Effector memory CD8-positive, alpha-beta T cell (primary cell): ENCODE measurements at regions not wholly inside any gene's neighbourhood (a gene's known extent, or its start where the extent isn't known, plus 50 kb on each side); places are given as distances from the start of the nearest gene placed in this dataset.
"Not testable (repeated sequence)": the region's sequence is repeated elsewhere in the genome, so short reads cannot be mapped to it uniquely, and the experiment has no call there.

Source experiments
- ATAC-seq: fragments of 150-1000 bp; cut with Tn5 transposase; replicated peaks from 2 replicates; pipeline ENCODE4 v1.10.0; 2021; ENCODE audit warnings: mild to moderate bottlenecking, moderate library complexity
- DNase-seq, 3 experiments: peaks; one replicate each; pipeline ENCODE4 v3.0.0; 2021
- H3K27ac Mint-ChIP-seq, 2 donors: one replicate each; pipeline ENCODE4 v1.8.0; 2022; ENCODE audit warnings: mild to moderate bottlenecking in 2 of 2, mixed read lengths in 2 of 2, moderate library complexity in 2 of 2
- H3K27me3 Mint-ChIP-seq, 2 donors: one replicate each; pipeline ENCODE4 v1.8.0; 2022; ENCODE audit warnings: mixed read lengths in 2 of 2
- H3K36me3 Mint-ChIP-seq: one replicate; pipeline ENCODE4 v1.8.0; 2022; ENCODE audit warnings: mild to moderate bottlenecking, moderate library complexity, mixed read lengths; ENCODE audit not compliant: insufficient read depth
- H3K4me1 Mint-ChIP-seq, 2 donors: one replicate each; pipeline ENCODE4 v1.8.0; 2022; ENCODE audit warnings: low read depth in 2 of 2, mixed read lengths in 2 of 2
- H3K4me3 Mint-ChIP-seq, 2 donors: one replicate each; pipeline ENCODE4 v1.8.0; 2022; ENCODE audit warnings: mild to moderate bottlenecking in 2 of 2, mixed read lengths in 2 of 2, moderate library complexity in 2 of 2
- H3K9me3 Mint-ChIP-seq, 2 donors: one replicate each; pipeline ENCODE4 v1.8.0; 2022; ENCODE audit warnings: mixed read lengths in 2 of 2

DNA sequence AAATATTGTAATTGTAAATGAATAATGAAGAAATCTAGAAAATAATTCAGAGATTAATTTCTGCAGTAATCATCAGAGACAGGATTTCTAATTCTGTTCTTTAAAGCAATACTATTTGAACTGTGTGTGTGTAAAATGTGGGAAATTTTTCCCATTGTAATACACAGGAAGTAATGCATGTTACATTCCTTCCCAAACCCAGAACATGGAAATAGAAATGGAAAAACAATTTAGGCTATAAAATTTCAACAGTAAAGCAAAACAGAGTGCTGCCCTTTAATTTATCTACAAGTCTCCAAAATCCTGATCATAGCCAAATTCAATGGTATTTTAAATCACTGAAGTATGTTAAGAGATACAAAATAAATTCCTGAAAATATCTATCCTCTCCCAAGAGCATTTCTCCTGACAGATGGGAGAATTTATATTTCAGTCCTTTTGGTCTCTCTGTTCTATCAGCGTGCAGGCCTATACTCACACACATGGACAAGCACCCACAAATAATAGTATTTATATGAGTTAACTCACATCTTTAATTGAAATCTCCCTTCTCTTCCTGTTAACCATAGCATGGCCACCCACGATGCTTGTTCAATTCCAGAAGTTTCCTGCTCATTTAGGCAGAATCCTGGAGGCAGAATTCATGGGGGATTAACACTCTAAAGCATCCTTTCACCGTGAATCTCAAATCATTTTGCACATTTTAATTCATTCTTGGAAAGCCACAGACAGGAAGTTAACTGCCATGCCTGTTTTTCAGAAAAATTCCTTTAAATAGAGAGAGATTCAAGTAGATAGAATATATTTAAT is 1465.4 kb upstream of the FLRT2 start:
- H3K27ac Mint-ChIP-seq, result no peak overlapping the region

GRCh38 chr14:84065811-84066210 is 1464.1 kb upstream of the FLRT2 start:
- no peaks in the 10 kb centered on the region for H3K27me3 Mint-ChIP-seq
- no peak overlapping the region for H3K27ac Mint-ChIP-seq
- DNase-seq, result no peak

More for the DNA sequence above, 1465.4 kb upstream of the FLRT2 start:
- ATAC-seq (no peak), DNase-seq (no peak)
- Mint-ChIP-seq H3K27me3 (no peaks in the 10 kb centered on the region), H3K36me3 (no peaks in the 10 kb centered on the region), H3K4me3 (no peak overlapping the region), H3K4me1 (no peaks in the 10 kb centered on the region), H3K9me3 (peaks cover 5 to 6% of the 10 kb centered on the region in 2 donors)

DNA sequence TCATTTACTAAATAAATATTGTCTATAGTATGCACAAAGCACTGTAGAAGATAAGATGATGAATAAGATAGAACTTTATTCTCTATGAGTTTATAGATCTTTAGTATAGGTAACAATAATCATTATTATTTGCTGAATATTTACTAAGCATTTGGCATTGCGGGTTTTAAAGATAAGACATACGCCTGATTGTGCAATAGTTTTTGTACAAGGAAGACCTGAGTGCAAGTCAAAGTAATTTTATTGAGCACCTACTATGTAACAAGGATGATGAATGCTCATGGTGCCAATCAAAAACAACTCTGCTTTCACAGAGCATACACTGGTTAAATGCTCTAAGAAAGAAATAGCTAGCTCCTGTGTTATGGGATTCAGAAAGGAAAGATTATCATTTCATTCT is 1461.7 kb upstream of the FLRT2 start:
- no peak for ATAC-seq
- Mint-ChIP-seq H3K9me3 (peaks cover 0 to 5% of the 10 kb centered on the region in 2 donors), H3K36me3 (no peaks in the 10 kb centered on the region), H3K27ac (no peak overlapping the region), H3K4me3 (no peak overlapping the region), H3K27me3 (no peaks in the 10 kb centered on the region), H3K4me1 (no peaks in the 10 kb centered on the region)
- DNase-seq, result no peak

More at GRCh38 chr14:84065811-84066210, 1464.1 kb upstream of the FLRT2 start:
- ATAC-seq, result no peak
- Mint-ChIP-seq H3K9me3 (peaks cover 5 to 6% of the 10 kb centered on the region in 2 donors), H3K4me1 (no peaks in the 10 kb centered on the region), H3K36me3 (no peaks in the 10 kb centered on the region), H3K4me3 (no peak overlapping the region)

DNA sequence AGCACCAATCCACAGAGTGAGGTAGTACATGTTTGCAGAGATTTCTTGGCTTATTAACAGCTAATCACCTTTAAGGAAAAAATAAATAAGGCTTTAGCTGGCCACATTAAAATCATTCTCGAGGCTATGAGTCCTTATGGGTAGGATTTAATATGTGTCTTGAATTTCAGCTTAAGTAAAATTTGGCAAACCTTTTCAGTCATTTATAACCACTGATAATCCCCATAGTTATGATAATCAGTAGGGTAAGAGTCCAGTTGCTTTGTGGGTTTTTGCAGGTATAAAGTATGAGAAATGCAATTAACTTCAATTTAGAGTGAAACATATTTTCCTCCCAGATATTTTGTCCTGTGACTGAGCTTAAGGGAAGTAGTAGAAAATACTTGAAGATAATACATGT is 1458.9 kb upstream of the FLRT2 start:
- Mint-ChIP-seq H3K36me3 (no peaks in the 10 kb centered on the region), H3K27me3 (no peaks in the 10 kb centered on the region), H3K4me1 (no peaks in the 10 kb centered on the region), H3K9me3 (peaks cover 6 to 8% of the 10 kb centered on the region in 2 donors), H3K4me3 (no peak overlapping the region), H3K27ac (no peak overlapping the region)
- ATAC-seq (no peak), DNase-seq (no peak)

DNA sequence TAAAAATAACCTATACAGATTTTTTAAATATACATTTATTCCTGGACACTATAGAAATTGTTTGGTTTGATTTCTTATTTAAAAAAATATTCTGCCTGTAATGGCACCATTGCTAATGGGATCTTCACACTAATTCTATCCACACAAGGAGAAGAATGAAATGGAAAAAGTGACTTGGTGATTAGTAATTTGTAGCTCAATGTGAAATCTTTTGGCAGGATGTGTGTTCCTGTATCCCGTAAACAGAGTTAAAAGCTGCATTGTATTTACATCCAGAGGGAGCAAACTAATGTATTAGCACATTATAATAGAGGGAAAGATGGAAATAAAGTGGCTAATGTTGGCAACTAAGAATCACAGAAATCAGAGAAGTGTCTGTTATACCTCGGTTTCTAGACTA is 1455.3 kb upstream of the FLRT2 start:
- Mint-ChIP-seq H3K27me3 (no peaks in the 10 kb centered on the region), H3K36me3 (no peaks in the 10 kb centered on the region), H3K9me3 (peaks cover 4 to 8% of the 10 kb centered on the region in 2 donors), H3K27ac (no peak overlapping the region), H3K4me1 (no peaks in the 10 kb centered on the region), H3K4me3 (no peak overlapping the region)
- DNase-seq (no peak), ATAC-seq (no peak)

DNA sequence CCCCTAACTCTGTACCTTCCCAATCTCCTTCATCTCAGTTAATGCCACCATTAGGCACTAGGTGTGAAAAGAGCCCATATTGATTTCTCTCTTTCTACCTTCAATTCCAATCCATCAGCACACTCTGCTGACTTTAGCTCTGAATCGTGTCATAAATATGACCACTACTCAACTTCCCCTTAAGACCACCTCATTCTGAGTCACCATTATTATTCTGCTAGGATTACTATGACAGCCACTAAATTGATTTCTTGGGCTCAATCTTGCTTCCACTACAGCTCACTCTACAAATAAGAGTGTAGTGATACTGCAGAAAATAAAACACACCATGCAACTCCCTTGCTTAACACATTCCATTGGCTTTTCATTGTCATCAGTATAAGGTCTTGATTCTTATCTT is 1449.0 kb upstream of the FLRT2 start:
- H3K4me3 Mint-ChIP-seq, result no peak overlapping the region
- H3K27ac Mint-ChIP-seq, result no peak overlapping the region
- peaks cover 11 to 22% of the 10 kb centered on the region in 2 donors for H3K9me3 Mint-ChIP-seq
- no peaks in the 10 kb centered on the region for H3K4me1 Mint-ChIP-seq
- no peak for DNase-seq
- H3K36me3 Mint-ChIP-seq, result no peaks in the 10 kb centered on the region
- H3K27me3 Mint-ChIP-seq, result no peaks in the 10 kb centered on the region
- no peak for ATAC-seq

DNA sequence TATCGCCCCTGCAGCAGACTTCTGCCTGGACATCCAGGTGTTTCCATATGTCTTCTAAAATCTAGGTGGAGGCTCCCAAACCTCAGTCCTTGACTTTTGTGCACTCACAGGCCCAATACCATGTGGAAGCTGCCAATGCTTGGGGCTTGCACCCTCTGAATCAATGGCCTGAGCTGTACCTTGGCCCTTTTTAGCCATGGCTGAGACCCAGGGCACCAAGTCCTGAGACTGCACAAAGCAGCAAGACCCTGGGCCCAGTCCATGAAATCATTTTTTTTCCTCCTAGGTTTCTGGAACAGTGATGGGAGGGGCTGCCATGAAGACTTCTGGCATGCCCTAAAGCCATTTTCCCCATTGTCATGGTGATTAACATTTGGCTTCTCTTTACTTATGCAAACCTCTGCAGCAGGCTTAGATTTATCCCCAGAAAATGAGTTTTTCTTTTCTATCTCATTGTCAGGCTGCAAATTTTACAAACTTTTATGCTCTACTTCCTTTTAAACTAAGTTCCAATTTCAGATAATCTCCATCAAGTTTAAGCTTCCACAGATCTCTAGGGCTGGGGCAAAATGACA is 1445.8 kb upstream of the FLRT2 start:
- H3K4me1 Mint-ChIP-seq, result no peaks in the 10 kb centered on the region
- no peaks in the 10 kb centered on the region for H3K27me3 Mint-ChIP-seq
- H3K4me3 Mint-ChIP-seq, result no peak overlapping the region
- DNase-seq, result no peak
- no peak overlapping the region for H3K27ac Mint-ChIP-seq
- no peak for ATAC-seq
- no peaks in the 10 kb centered on the region for H3K36me3 Mint-ChIP-seq
- H3K9me3 Mint-ChIP-seq, result peaks cover 15 to 29% of the 10 kb centered on the region in 2 donors

GRCh38 chr14:84085493-84085892 is 1444.5 kb upstream of the FLRT2 start:
- H3K9me3 Mint-ChIP-seq, result peaks cover 15 to 29% of the 10 kb centered on the region in 2 donors
- H3K4me1 Mint-ChIP-seq, result no peaks in the 10 kb centered on the region
- H3K4me3 Mint-ChIP-seq, result no peak overlapping the region
- DNase-seq (no peak), ATAC-seq (no peak)
- H3K27me3 Mint-ChIP-seq, result no peaks in the 10 kb centered on the region
- no peaks in the 10 kb centered on the region for H3K36me3 Mint-ChIP-seq
- no peak overlapping the region for H3K27ac Mint-ChIP-seq

GRCh38 chr14:84086714-84087113 is 1443.2 kb upstream of the FLRT2 start:
- no peak for ATAC-seq
- no peaks in the 10 kb centered on the region for H3K36me3 Mint-ChIP-seq

GRCh38 chr14:84087986-84088531 is 1441.9 kb upstream of the FLRT2 start:
- Mint-ChIP-seq H3K27ac (no peak overlapping the region), H3K27me3 (no peaks in the 10 kb centered on the region), H3K36me3 (no peaks in the 10 kb centered on the region), H3K4me1 (no peaks in the 10 kb centered on the region), H3K9me3 (peaks cover 12 to 18% of the 10 kb centered on the region in 2 donors), H3K4me3 (no peak overlapping the region)
- ATAC-seq (no peak), DNase-seq (no peak)

More at GRCh38 chr14:84086714-84087113, 1443.2 kb upstream of the FLRT2 start:
- no peak overlapping the region for H3K4me3 Mint-ChIP-seq
- H3K27ac Mint-ChIP-seq, result no peak overlapping the region
- DNase-seq, result no peak
- peaks cover 13 to 18% of the 10 kb centered on the region in 2 donors for H3K9me3 Mint-ChIP-seq
- no peaks in the 10 kb centered on the region for H3K27me3 Mint-ChIP-seq
- no peaks in the 10 kb centered on the region for H3K4me1 Mint-ChIP-seq

DNA sequence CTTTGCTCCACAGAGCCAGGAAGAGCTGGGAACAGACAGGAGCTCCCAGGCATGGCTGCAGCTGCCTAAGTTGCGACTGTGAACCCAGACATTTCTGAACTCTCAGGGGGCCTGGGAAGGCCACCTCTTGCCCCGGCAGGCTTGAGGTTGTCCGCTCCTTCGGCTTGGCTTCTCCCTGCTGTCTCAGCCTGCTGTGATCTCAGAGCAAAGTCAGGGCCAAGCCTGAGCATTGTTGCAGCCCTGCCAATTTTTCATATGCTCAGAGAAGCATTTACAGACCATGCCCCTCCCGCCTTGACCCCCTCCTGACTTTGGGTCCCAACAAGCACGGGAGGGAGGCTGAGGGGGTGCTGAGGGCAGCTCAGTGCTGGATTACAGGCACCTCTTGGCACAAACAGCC is 1439.1 kb upstream of the FLRT2 start:
- no peak overlapping the region for H3K27ac Mint-ChIP-seq
- no peaks in the 10 kb centered on the region for H3K4me1 Mint-ChIP-seq
- DNase-seq, result no peak
- no peaks in the 10 kb centered on the region for H3K27me3 Mint-ChIP-seq
- no peak for ATAC-seq
- H3K9me3 Mint-ChIP-seq, result peaks cover 10 to 17% of the 10 kb centered on the region in 2 donors
- no peak overlapping the region for H3K4me3 Mint-ChIP-seq
- H3K36me3 Mint-ChIP-seq, result no peaks in the 10 kb centered on the region

DNA sequence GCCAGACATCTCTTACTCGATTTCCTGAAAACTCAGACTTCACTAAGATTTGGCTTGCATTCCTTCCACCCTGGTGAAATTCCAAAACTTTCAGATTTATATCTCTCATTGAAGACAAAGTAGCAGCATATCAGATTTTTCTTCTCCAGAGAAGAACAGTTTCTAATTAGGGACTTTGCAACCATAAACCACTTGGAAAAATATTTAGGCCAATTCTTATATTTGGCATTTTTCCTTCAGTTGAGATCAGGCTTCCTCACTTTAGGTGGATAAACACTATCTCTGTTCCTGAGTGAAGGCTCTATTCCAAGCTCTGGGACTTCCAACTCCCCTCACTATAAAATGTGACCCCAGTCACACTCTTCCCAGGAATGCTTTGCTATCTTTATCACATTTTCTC is 1434.3 kb upstream of the FLRT2 start:
- Mint-ChIP-seq H3K4me3 (no peak overlapping the region), H3K9me3 (peaks cover 6 to 8% of the 10 kb centered on the region in 2 donors), H3K4me1 (no peaks in the 10 kb centered on the region), H3K36me3 (no peaks in the 10 kb centered on the region), H3K27me3 (no peaks in the 10 kb centered on the region), H3K27ac (no peak overlapping the region)
- ATAC-seq (no peak), DNase-seq (no peak)

- no peaks in the 10 kb centered on the region for H3K27me3 Mint-ChIP-seq
- no peak for ATAC-seq
- no peaks in the 10 kb centered on the region for H3K36me3 Mint-ChIP-seq
- H3K27ac Mint-ChIP-seq, result no peak overlapping the region
- no peaks in the 10 kb centered on the region for H3K4me1 Mint-ChIP-seq
- no peak for DNase-seq
- peaks cover 10 to 17% of the 10 kb centered on the region in 2 donors for H3K9me3 Mint-ChIP-seq
- H3K4me3 Mint-ChIP-seq, result no peak overlapping the region
Measured at GRCh38 chr14:84098261-84098660, 1431.7 kb upstream of the FLRT2 start.

- not testable (repeated sequence) for H3K27ac Mint-ChIP-seq
Measured at GRCh38 chr14:84099560-84099959, 1430.4 kb upstream of the FLRT2 start.

More at GRCh38 chr14:84099560-84099959, 1430.4 kb upstream of the FLRT2 start:
- H3K36me3 Mint-ChIP-seq, H3K4me3 Mint-ChIP-seq, ATAC-seq, H3K27me3 Mint-ChIP-seq, DNase-seq, H3K4me1 Mint-ChIP-seq: not testable (repeated sequence)
- H3K9me3 Mint-ChIP-seq, result peaks cover 8 to 15% of the 10 kb centered on the region in 2 donors
